ENCODE measurements at regions not wholly inside any gene's neighbourhood (a gene's known extent, or its start where the extent isn't known, plus 50 kb on each side); places are given as distances from the start of the nearest gene placed in this dataset.

GRCh38 chr12:132384916-132385774 is 55.8 kb upstream of the GALNT9 start:
- no peak for DNase-seq (ENCODE audit: low spot score)
- intact Hi-C loops (cut with DNase I): no loop called here

- no peak for DNase-seq (ENCODE audit: low spot score)
- intact Hi-C loops (cut with DNase I): no loop called here
These were observed 51.3 kb upstream of the GALNT9 start for GRCh38 chr12:132380641-132381040.

- DNase-seq (ENCODE audit: low spot score): no peak
- intact Hi-C loops (cut with DNase I): no loop called here
These were observed 50.6 kb upstream of the GALNT9 start for GRCh38 chr12:132379996-132380395.

GRCh38 chr12:132379576-132379975 is 50.2 kb upstream of the GALNT9 start:
- DNase-seq (ENCODE audit: low spot score): no peak

More at GRCh38 chr12:132379576-132379975, 50.2 kb upstream of the GALNT9 start:
- intact Hi-C loops (cut with DNase I): no loop called here
